ENCODE measurements at regions not wholly inside any gene's neighbourhood (a gene's known extent, or its start where the extent isn't known, plus 50 kb on each side); places are given as distances from the start of the nearest gene placed in this dataset.

- intact Hi-C loops (cut with DNase I), result no loop called here
- no peak overlapping the region for H3K27ac ChIP-seq
- no peaks in the 10 kb centered on the region for H3K36me3 ChIP-seq
- no peak for TF ChIP-seq CTCF (IDR thresholded peaks at IDR 0.05)
- TF ChIP-seq POLR2A (IDR thresholded peaks at IDR 0.05), result no peak
- TF ChIP-seq EP300 (IDR thresholded peaks at IDR 0.05), result no peak
- no peaks in the 10 kb centered on the region for H3K27me3 ChIP-seq
- DNase-seq, result no peak
- 87 to 89% (median 87%) methylated on average over 9 of the region's 9 CpGs for WGBS, 3 donors
- no peak overlapping the region for H3K4me3 ChIP-seq
- H3K9me3 ChIP-seq, result no peaks in the 10 kb centered on the region
- H3K4me1 ChIP-seq (ENCODE audit: insufficient read depth), result no peaks in the 10 kb centered on the region
Measured at GRCh38 chr22:47596176-47596690, 833.8 kb downstream of the TBC1D22A start.

GRCh38 chr22:47594836-47595521 lies 832.5 kb downstream of the TBC1D22A start:
- Histone ChIP-seq H3K27ac (no peak overlapping the region), H3K36me3 (no peaks in the 10 kb centered on the region), H3K9me3 (no peaks in the 10 kb centered on the region), H3K27me3 (no peaks in the 10 kb centered on the region), H3K4me1 (ENCODE audit: insufficient read depth) (no peaks in the 10 kb centered on the region), H3K4me3 (no peak overlapping the region)
- TF ChIP-seq EP300 (IDR thresholded peaks at IDR 0.05), result no peak
- no peak for TF ChIP-seq CTCF (IDR thresholded peaks at IDR 0.05)
- no peak for TF ChIP-seq POLR2A (IDR thresholded peaks at IDR 0.05)
- WGBS, 3 donors, result 90 to 95% (median 93%) methylated on average over 6 of the region's 6 CpGs
- no peak for DNase-seq
- intact Hi-C loops (cut with DNase I), result no loop called here

GRCh38 chr22:47593911-47594311 lies 831.5 kb downstream of the TBC1D22A start:
- no peak for DNase-seq
- H3K27me3 ChIP-seq, result no peaks in the 10 kb centered on the region
- no peak overlapping the region for H3K4me3 ChIP-seq
- H3K9me3 ChIP-seq, result no peaks in the 10 kb centered on the region
- H3K4me1 ChIP-seq (ENCODE audit: insufficient read depth), result no peaks in the 10 kb centered on the region
- 90 to 96% (median 93%) methylated on average over 7 to 15 of the region's 15 CpGs for WGBS, 3 donors
- H3K27ac ChIP-seq, result no peak overlapping the region
- intact Hi-C loops (cut with DNase I), result no loop called here
- TF ChIP-seq CTCF (IDR thresholded peaks at IDR 0.05) (no peak), POLR2A (IDR thresholded peaks at IDR 0.05) (no peak), EP300 (IDR thresholded peaks at IDR 0.05) (no peak)
- no peaks in the 10 kb centered on the region for H3K36me3 ChIP-seq

GRCh38 chr22:47593291-47593690 lies 830.8 kb downstream of the TBC1D22A start:
- DNase-seq, result no peak
- TF ChIP-seq CTCF (IDR thresholded peaks at IDR 0.05) (no peak), EP300 (IDR thresholded peaks at IDR 0.05) (no peak), POLR2A (IDR thresholded peaks at IDR 0.05) (no peak)
- WGBS, 3 donors, result 87 to 90% (median 88%) methylated on average over 13 of the region's 13 CpGs

More at GRCh38 chr22:47593291-47593690, 830.8 kb downstream of the TBC1D22A start:
- intact Hi-C loops (cut with DNase I), result no loop called here
- Histone ChIP-seq H3K9me3 (no peaks in the 10 kb centered on the region), H3K4me3 (no peak overlapping the region), H3K27me3 (no peaks in the 10 kb centered on the region), H3K27ac (no peak overlapping the region), H3K36me3 (no peaks in the 10 kb centered on the region), H3K4me1 (ENCODE audit: insufficient read depth) (no peaks in the 10 kb centered on the region)
